Activated CD4-positive, alpha-beta memory T cell treated with anti-CD3 and anti-CD28 coated beads for 36 hours (primary cell): ENCODE measurements at regions not wholly inside any gene's neighbourhood (a gene's known extent, or its start where the extent isn't known, plus 50 kb on each side); places are given as distances from the start of the nearest gene placed in this dataset.
"Not testable (repeated sequence)": the region's sequence is repeated elsewhere in the genome, so short reads cannot be mapped to it uniquely, and the experiment has no call there.

Experiments
- CTCF ChIA-PET: fragments of 350-600 bp; sonication (Branson Sonifier 250); formaldehyde crosslinking; loops from one replicate; lab custom pipeline; 2021; ENCODE audit warnings: antibody characterized with exemption, inconsistent platforms; lab: Charles Lee
- POLR2A ChIA-PET: fragments of 350-600 bp; sonication (Branson Sonifier 250); formaldehyde crosslinking; loops from one replicate; lab custom pipeline; 2021; ENCODE audit warnings: antibody characterized with exemption; lab: Charles Lee
- DNase-seq: peaks from one replicate; pipeline ENCODE4 v3.0.0-alpha.2; 2020
- H3K27ac Mint-ChIP-seq: one replicate; pipeline ENCODE4 v1.8.0; 2021; ENCODE audit warnings: mixed read lengths
- H3K27me3 Mint-ChIP-seq: one replicate; pipeline ENCODE4 v1.8.0; 2021; ENCODE audit warnings: mixed read lengths
- H3K36me3 Mint-ChIP-seq: one replicate; pipeline ENCODE4 v1.8.0; 2021; ENCODE audit warnings: mixed read lengths
- H3K4me1 Mint-ChIP-seq: one replicate; pipeline ENCODE4 v1.8.0; 2021; ENCODE audit warnings: low read depth, mixed read lengths
- H3K4me3 Mint-ChIP-seq: one replicate; pipeline ENCODE4 v1.8.0; 2021; ENCODE audit warnings: mild to moderate bottlenecking, mixed read lengths
- H3K9me3 Mint-ChIP-seq: one replicate; pipeline ENCODE4 v1.8.0; 2021; ENCODE audit warnings: mixed read lengths
- intact Hi-C: fragments of 100-400 bp; cut with micrococcal nuclease; formaldehyde crosslinking; loops from one replicate; pipeline ENCODE4 v1.15.1; 2023

- CTCF ChIA-PET, POLR2A ChIA-PET, H3K36me3 Mint-ChIP-seq, H3K4me1 Mint-ChIP-seq, H3K27ac Mint-ChIP-seq, DNase-seq, H3K9me3 Mint-ChIP-seq, H3K4me3 Mint-ChIP-seq, intact Hi-C loops, H3K27me3 Mint-ChIP-seq: not testable (repeated sequence)
Measured at GRCh38 chr2:122085672-122086071, 330.2 kb downstream of the TSN start.

- ChIA-PET POLR2A (no interaction called here), CTCF (no interaction called here)
- Mint-ChIP-seq H3K4me3 (no peak overlapping the region), H3K27ac (no peak overlapping the region), H3K36me3 (no peaks in the 10 kb centered on the region), H3K9me3 (no peaks in the 10 kb centered on the region), H3K4me1 (no peaks in the 10 kb centered on the region), H3K27me3 (no peaks in the 10 kb centered on the region)
- DNase-seq: no peak
- intact Hi-C loops: no loop called here
Measured at GRCh38 chr2:122094557-122094956, 339.1 kb downstream of the TSN start.

GRCh38 chr2:122096761-122097160 is 341.3 kb downstream of the TSN start:
- POLR2A ChIA-PET: no interaction called here

GRCh38 chr2:122098306-122098705 is 342.9 kb downstream of the TSN start:
- no peaks in the 10 kb centered on the region for H3K27me3 Mint-ChIP-seq
- H3K36me3 Mint-ChIP-seq: no peaks in the 10 kb centered on the region
- no peak for DNase-seq
- H3K4me3 Mint-ChIP-seq: no peak overlapping the region
- POLR2A ChIA-PET: no interaction called here
- intact Hi-C loops: no loop called here
- H3K9me3 Mint-ChIP-seq: no peaks in the 10 kb centered on the region
- CTCF ChIA-PET: no interaction called here
- H3K4me1 Mint-ChIP-seq: no peaks in the 10 kb centered on the region
- H3K27ac Mint-ChIP-seq: no peak overlapping the region

More at GRCh38 chr2:122096761-122097160, 341.3 kb downstream of the TSN start:
- Mint-ChIP-seq H3K9me3 (no peaks in the 10 kb centered on the region), H3K27ac (no peak overlapping the region), H3K36me3 (no peaks in the 10 kb centered on the region), H3K27me3 (no peaks in the 10 kb centered on the region), H3K4me1 (no peaks in the 10 kb centered on the region), H3K4me3 (no peak overlapping the region)
- CTCF ChIA-PET: no interaction called here
- intact Hi-C loops: no loop called here
- DNase-seq: no peak

GRCh38 chr2:122100346-122100745 is 344.9 kb downstream of the TSN start:
- ChIA-PET CTCF (no interaction called here), POLR2A (no interaction called here)
- Mint-ChIP-seq H3K36me3 (no peaks in the 10 kb centered on the region), H3K27ac (no peak overlapping the region), H3K9me3 (no peaks in the 10 kb centered on the region), H3K4me3 (no peak overlapping the region), H3K27me3 (no peaks in the 10 kb centered on the region), H3K4me1 (no peaks in the 10 kb centered on the region)
- intact Hi-C loops: no loop called here
- no peak for DNase-seq

GRCh38 chr2:122100756-122101155 is 345.3 kb downstream of the TSN start:
- DNase-seq: no peak
- intact Hi-C loops: no loop called here
- H3K4me3 Mint-ChIP-seq: no peak overlapping the region
- no peak overlapping the region for H3K27ac Mint-ChIP-seq
- no peaks in the 10 kb centered on the region for H3K27me3 Mint-ChIP-seq
- ChIA-PET CTCF (no interaction called here), POLR2A (no interaction called here)
- H3K9me3 Mint-ChIP-seq: no peaks in the 10 kb centered on the region
- no peaks in the 10 kb centered on the region for H3K36me3 Mint-ChIP-seq
- H3K4me1 Mint-ChIP-seq: no peaks in the 10 kb centered on the region

- H3K9me3 Mint-ChIP-seq: no peaks in the 10 kb centered on the region
- H3K27me3 Mint-ChIP-seq: no peaks in the 10 kb centered on the region
- DNase-seq: no peak
- H3K4me3 Mint-ChIP-seq: no peak overlapping the region
- H3K36me3 Mint-ChIP-seq: no peaks in the 10 kb centered on the region
- no peak overlapping the region for H3K27ac Mint-ChIP-seq
- POLR2A ChIA-PET: no interaction called here
- H3K4me1 Mint-ChIP-seq: no peaks in the 10 kb centered on the region
- CTCF ChIA-PET: no interaction called here
- intact Hi-C loops: no loop called here
Measured at GRCh38 chr2:122101319-122101718, 345.9 kb downstream of the TSN start.

- Mint-ChIP-seq H3K27ac (no peak overlapping the region), H3K4me1 (no peaks in the 10 kb centered on the region), H3K36me3 (no peaks in the 10 kb centered on the region), H3K9me3 (no peaks in the 10 kb centered on the region), H3K27me3 (no peaks in the 10 kb centered on the region), H3K4me3 (no peak overlapping the region)
- ChIA-PET CTCF (no interaction called here), POLR2A (no interaction called here)
- intact Hi-C loops: no loop called here
- DNase-seq: no peak
Measured at GRCh38 chr2:122105171-122105876, 349.9 kb downstream of the TSN start.

GRCh38 chr2:122105877-122106206 is 350.4 kb downstream of the TSN start:
- H3K4me3 Mint-ChIP-seq: no peak overlapping the region

GRCh38 chr2:122108186-122108585 is 352.7 kb downstream of the TSN start:
- no peaks in the 10 kb centered on the region for H3K27me3 Mint-ChIP-seq
- no peaks in the 10 kb centered on the region for H3K36me3 Mint-ChIP-seq
- no peak overlapping the region for H3K4me3 Mint-ChIP-seq
- intact Hi-C loops: no loop called here
- no peaks in the 10 kb centered on the region for H3K4me1 Mint-ChIP-seq
- H3K9me3 Mint-ChIP-seq: no peaks in the 10 kb centered on the region
- ChIA-PET CTCF (no interaction called here), POLR2A (no interaction called here)
- DNase-seq: no peak
- no peak overlapping the region for H3K27ac Mint-ChIP-seq

More at GRCh38 chr2:122105877-122106206, 350.4 kb downstream of the TSN start:
- Mint-ChIP-seq H3K27ac (no peak overlapping the region), H3K9me3 (no peaks in the 10 kb centered on the region), H3K4me1 (no peaks in the 10 kb centered on the region), H3K27me3 (no peaks in the 10 kb centered on the region), H3K36me3 (no peaks in the 10 kb centered on the region)
- intact Hi-C loops: no loop called here
- CTCF ChIA-PET: no interaction called here
- no peak for DNase-seq
- POLR2A ChIA-PET: no interaction called here

GRCh38 chr2:122112216-122113005 is 357.0 kb downstream of the TSN start:
- no peaks in the 10 kb centered on the region for H3K9me3 Mint-ChIP-seq
- CTCF ChIA-PET: no interaction called here

GRCh38 chr2:122114421-122114820 is 359.0 kb downstream of the TSN start:
- Mint-ChIP-seq H3K27ac (no peak overlapping the region), H3K4me1 (no peaks in the 10 kb centered on the region), H3K4me3 (no peak overlapping the region), H3K9me3 (no peaks in the 10 kb centered on the region), H3K27me3 (no peaks in the 10 kb centered on the region), H3K36me3 (no peaks in the 10 kb centered on the region)
- CTCF ChIA-PET: no interaction called here
- POLR2A ChIA-PET: no interaction called here
- intact Hi-C loops: no loop called here
- DNase-seq: no peak

More at GRCh38 chr2:122112216-122113005, 357.0 kb downstream of the TSN start:
- no peaks in the 10 kb centered on the region for H3K4me1 Mint-ChIP-seq
- intact Hi-C loops: no loop called here
- H3K27ac Mint-ChIP-seq: no peak overlapping the region
- no peak for DNase-seq
- H3K27me3 Mint-ChIP-seq: no peaks in the 10 kb centered on the region
- POLR2A ChIA-PET: no interaction called here
- H3K4me3 Mint-ChIP-seq: no peak overlapping the region
- no peaks in the 10 kb centered on the region for H3K36me3 Mint-ChIP-seq

GRCh38 chr2:122117371-122117770 is 361.9 kb downstream of the TSN start:
- intact Hi-C loops: no loop called here
- CTCF ChIA-PET: no interaction called here
- POLR2A ChIA-PET: no interaction called here
- Mint-ChIP-seq H3K9me3 (no peaks in the 10 kb centered on the region), H3K27me3 (peaks cover 2% of the 10 kb centered on the region), H3K4me1 (no peaks in the 10 kb centered on the region), H3K36me3 (no peaks in the 10 kb centered on the region), H3K27ac (no peak overlapping the region), H3K4me3 (no peak overlapping the region)
- no peak for DNase-seq
